ENCODE measurements at regions not wholly inside any gene's neighbourhood (a gene's known extent, or its start where the extent isn't known, plus 50 kb on each side); places are given as distances from the start of the nearest gene placed in this dataset.
"Not testable (repeated sequence)": the region's sequence is repeated elsewhere in the genome, so short reads cannot be mapped to it uniquely, and the experiment has no call there.

GRCh38 chr12:17159506-17160300 is 553.7 kb upstream of the LMO3 start:
- Mint-ChIP-seq H3K27ac (no peak overlapping the region), H3K36me3 (no peaks in the 10 kb centered on the region), H3K27me3 (no peaks in the 10 kb centered on the region), H3K9me3 (no peaks in the 10 kb centered on the region), H3K4me1 (no peaks in the 10 kb centered on the region), H3K4me3 (no peak overlapping the region)
- no peak for DNase-seq

GRCh38 chr12:17158201-17158600 is 552.2 kb upstream of the LMO3 start:
- Mint-ChIP-seq H3K4me3 (no peak overlapping the region), H3K9me3 (peaks cover 8% of the 10 kb centered on the region), H3K27ac (no peak overlapping the region), H3K27me3 (no peaks in the 10 kb centered on the region), H3K4me1 (no peaks in the 10 kb centered on the region), H3K36me3 (no peaks in the 10 kb centered on the region)
- DNase-seq, result no peak

GRCh38 chr12:17151917-17152316 is 546.0 kb upstream of the LMO3 start:
- Mint-ChIP-seq H3K9me3 (peaks cover 13% of the 10 kb centered on the region), H3K27ac (no peak overlapping the region), H3K4me3 (no peak overlapping the region), H3K36me3 (no peaks in the 10 kb centered on the region), H3K4me1 (no peaks in the 10 kb centered on the region), H3K27me3 (no peaks in the 10 kb centered on the region)
- no peak for DNase-seq

GRCh38 chr12:17148706-17149105 is 542.7 kb upstream of the LMO3 start:
- H3K36me3 Mint-ChIP-seq, result no peaks in the 10 kb centered on the region
- no peak overlapping the region for H3K27ac Mint-ChIP-seq
- no peak for DNase-seq
- no peaks in the 10 kb centered on the region for H3K4me1 Mint-ChIP-seq
- no peaks in the 10 kb centered on the region for H3K27me3 Mint-ChIP-seq
- H3K4me3 Mint-ChIP-seq, result no peak overlapping the region
- H3K9me3 Mint-ChIP-seq, result peaks cover 11% of the 10 kb centered on the region

GRCh38 chr12:17142856-17143255 is 536.9 kb upstream of the LMO3 start:
- Mint-ChIP-seq H3K4me3 (no peak overlapping the region), H3K36me3 (no peaks in the 10 kb centered on the region), H3K9me3 (peaks cover 7% of the 10 kb centered on the region), H3K27ac (no peak overlapping the region), H3K4me1 (no peaks in the 10 kb centered on the region), H3K27me3 (no peaks in the 10 kb centered on the region)
- no peak for DNase-seq

- Mint-ChIP-seq H3K4me3 (no peak overlapping the region), H3K27me3 (no peaks in the 10 kb centered on the region), H3K4me1 (no peaks in the 10 kb centered on the region), H3K27ac (no peak overlapping the region), H3K9me3 (peaks cover 3% of the 10 kb centered on the region), H3K36me3 (no peaks in the 10 kb centered on the region)
- DNase-seq, result no peak
Measured at GRCh38 chr12:17139931-17140330, 534.0 kb upstream of the LMO3 start.

- Mint-ChIP-seq H3K4me1 (no peaks in the 10 kb centered on the region), H3K9me3 (peaks cover 6% of the 10 kb centered on the region), H3K36me3 (no peaks in the 10 kb centered on the region), H3K27me3 (no peaks in the 10 kb centered on the region), H3K4me3 (no peak overlapping the region), H3K27ac (no peak overlapping the region)
- DNase-seq, result no peak
Measured at GRCh38 chr12:17137396-17137795, 531.4 kb upstream of the LMO3 start.

- H3K4me3 Mint-ChIP-seq, result no peak overlapping the region
Measured at GRCh38 chr12:17134315-17134714, 528.4 kb upstream of the LMO3 start.

GRCh38 chr12:17132336-17132735 is 526.4 kb upstream of the LMO3 start:
- Mint-ChIP-seq H3K9me3 (peaks cover 3% of the 10 kb centered on the region), H3K27me3 (no peaks in the 10 kb centered on the region), H3K27ac (no peak overlapping the region), H3K4me3 (no peak overlapping the region), H3K36me3 (no peaks in the 10 kb centered on the region), H3K4me1 (no peaks in the 10 kb centered on the region)
- no peak for DNase-seq

More at GRCh38 chr12:17134315-17134714, 528.4 kb upstream of the LMO3 start:
- H3K27ac Mint-ChIP-seq, result no peak overlapping the region
- no peak for DNase-seq
- no peaks in the 10 kb centered on the region for H3K27me3 Mint-ChIP-seq
- peaks cover 3% of the 10 kb centered on the region for H3K9me3 Mint-ChIP-seq
- H3K4me1 Mint-ChIP-seq, result no peaks in the 10 kb centered on the region
- H3K36me3 Mint-ChIP-seq, result no peaks in the 10 kb centered on the region

GRCh38 chr12:17116538-17116937 is 510.6 kb upstream of the LMO3 start:
- not testable (repeated sequence) for H3K36me3 Mint-ChIP-seq

GRCh38 chr12:17110316-17110715 is 504.4 kb upstream of the LMO3 start:
- no peak overlapping the region for H3K27ac Mint-ChIP-seq
- H3K36me3 Mint-ChIP-seq, result no peaks in the 10 kb centered on the region
- H3K9me3 Mint-ChIP-seq, result peaks cover 3% of the 10 kb centered on the region
- no peak overlapping the region for H3K4me3 Mint-ChIP-seq
- no peak for DNase-seq
- H3K4me1 Mint-ChIP-seq, result no peaks in the 10 kb centered on the region
- no peaks in the 10 kb centered on the region for H3K27me3 Mint-ChIP-seq

More at GRCh38 chr12:17116538-17116937, 510.6 kb upstream of the LMO3 start:
- H3K27me3 Mint-ChIP-seq, H3K4me1 Mint-ChIP-seq, H3K4me3 Mint-ChIP-seq, DNase-seq, H3K27ac Mint-ChIP-seq: not testable (repeated sequence)
- H3K9me3 Mint-ChIP-seq, result peaks cover 11% of the 10 kb centered on the region

- Mint-ChIP-seq H3K9me3 (peaks cover 8% of the 10 kb centered on the region), H3K27me3 (no peaks in the 10 kb centered on the region), H3K4me3 (no peak overlapping the region), H3K27ac (no peak overlapping the region), H3K36me3 (no peaks in the 10 kb centered on the region), H3K4me1 (no peaks in the 10 kb centered on the region)
- DNase-seq, result no peak
Measured at GRCh38 chr12:17108877-17109541, 503.0 kb upstream of the LMO3 start.

GRCh38 chr12:17104801-17105200 is 498.8 kb upstream of the LMO3 start:
- Mint-ChIP-seq H3K4me3 (no peak overlapping the region), H3K4me1 (no peaks in the 10 kb centered on the region), H3K27me3 (no peaks in the 10 kb centered on the region), H3K36me3 (no peaks in the 10 kb centered on the region), H3K9me3 (peaks cover 17% of the 10 kb centered on the region), H3K27ac (no peak overlapping the region)
- no peak for DNase-seq

- Mint-ChIP-seq H3K4me3 (no peak overlapping the region), H3K36me3 (no peaks in the 10 kb centered on the region), H3K27ac (no peak overlapping the region), H3K27me3 (no peaks in the 10 kb centered on the region), H3K9me3 (peaks cover 6% of the 10 kb centered on the region), H3K4me1 (no peaks in the 10 kb centered on the region)
- DNase-seq, result no peak
Measured at GRCh38 chr12:17097674-17098073, 491.7 kb upstream of the LMO3 start.

- no peak for DNase-seq
- H3K27ac Mint-ChIP-seq, result no peak overlapping the region
Measured at GRCh38 chr12:17084831-17085230, 478.9 kb upstream of the LMO3 start.

More at GRCh38 chr12:17084831-17085230, 478.9 kb upstream of the LMO3 start:
- Mint-ChIP-seq H3K9me3 (peaks cover 23% of the 10 kb centered on the region), H3K36me3 (no peaks in the 10 kb centered on the region), H3K4me1 (no peaks in the 10 kb centered on the region), H3K4me3 (no peak overlapping the region), H3K27me3 (no peaks in the 10 kb centered on the region)
